Activated T-cell treated with anti-CD3 and anti-CD28 coated beads for 4 hours (primary cell): ENCODE measurements at regions not wholly inside any gene's neighbourhood (a gene's known extent, or its start where the extent isn't known, plus 50 kb on each side); places are given as distances from the start of the nearest gene placed in this dataset.
"Not testable (repeated sequence)": the region's sequence is repeated elsewhere in the genome, so short reads cannot be mapped to it uniquely, and the experiment has no call there.

ENCODE experiments used
- DNase-seq: peaks from one replicate; pipeline ENCODE4 v3.0.0-alpha.2; 2020

DNA sequence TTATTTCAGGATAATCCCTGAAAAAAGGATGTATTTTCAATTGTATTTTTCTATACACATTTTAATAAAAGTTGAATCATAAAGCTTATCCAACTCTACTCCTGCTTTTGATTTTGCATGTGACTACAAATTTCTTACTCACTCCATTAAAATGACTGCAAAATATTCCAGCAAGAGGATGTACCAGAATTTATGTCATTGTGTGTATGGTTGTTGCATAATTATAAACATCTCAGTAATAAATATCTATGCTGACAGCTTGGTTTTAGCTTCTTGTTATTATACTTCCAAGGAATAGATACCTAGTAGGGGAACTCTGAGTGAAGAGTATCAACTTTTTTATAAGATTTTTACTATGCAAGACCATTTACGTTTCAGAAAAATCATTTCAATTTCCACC is 463.2 kb upstream of the RUNX1 start:
- no peak for DNase-seq

DNA sequence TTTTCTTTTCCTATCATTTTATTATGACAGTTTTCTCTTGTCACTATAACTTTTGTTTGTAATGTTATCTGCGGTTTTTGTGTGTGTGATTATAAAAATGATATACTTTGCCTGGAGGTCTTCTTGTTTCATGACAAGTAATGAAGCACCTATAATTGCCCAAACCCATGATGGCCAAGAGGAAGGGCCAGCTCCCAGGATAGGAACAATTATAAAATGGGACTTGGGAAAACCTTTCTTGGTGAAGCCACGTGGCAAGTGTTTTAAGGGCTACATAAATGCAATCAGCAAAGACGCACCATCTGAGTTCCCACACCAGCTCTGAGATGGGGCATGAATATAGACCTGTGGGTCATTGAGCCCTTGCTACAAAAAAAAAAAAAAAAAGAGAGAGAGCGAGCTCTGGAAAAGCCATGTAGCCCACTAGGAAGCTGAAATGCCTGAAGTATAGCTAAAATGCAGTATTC is 462.6 kb upstream of the RUNX1 start:
- DNase-seq, result no peak

DNA sequence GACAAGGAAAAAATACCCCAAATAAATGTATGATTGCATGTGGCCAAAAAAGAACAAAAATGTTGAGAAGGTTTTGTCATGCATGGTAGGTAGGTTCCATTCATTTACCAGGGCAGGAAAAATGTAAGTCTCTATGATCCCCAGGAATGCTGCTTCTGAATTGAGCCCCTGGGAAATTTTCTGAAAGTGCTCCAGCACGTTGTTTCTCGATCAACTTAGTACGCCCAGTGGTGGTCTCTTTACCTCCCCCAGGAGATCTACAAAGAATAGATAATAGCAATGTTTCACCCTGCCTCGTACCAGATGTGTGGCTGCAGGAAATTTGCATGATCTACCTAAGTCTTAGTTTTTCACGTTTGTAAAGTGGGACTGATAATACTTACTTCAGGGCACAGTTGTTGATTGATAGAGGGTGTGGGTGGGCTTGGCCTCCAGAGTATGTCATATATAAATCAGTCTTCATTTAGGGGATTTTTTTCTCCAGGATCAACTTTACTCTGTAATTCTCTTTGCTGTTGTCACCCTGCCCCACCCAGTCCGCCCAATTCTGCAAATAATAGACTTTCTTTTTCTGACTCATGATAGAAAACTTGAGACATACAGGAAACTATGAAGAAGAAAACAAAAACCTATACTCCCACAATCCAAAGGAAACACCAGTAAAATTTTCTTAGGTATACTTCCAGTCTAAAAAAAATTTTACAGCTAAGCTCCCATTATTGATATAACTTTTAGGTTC is 462.0 kb upstream of the RUNX1 start:
- DNase-seq, result no peak

DNA sequence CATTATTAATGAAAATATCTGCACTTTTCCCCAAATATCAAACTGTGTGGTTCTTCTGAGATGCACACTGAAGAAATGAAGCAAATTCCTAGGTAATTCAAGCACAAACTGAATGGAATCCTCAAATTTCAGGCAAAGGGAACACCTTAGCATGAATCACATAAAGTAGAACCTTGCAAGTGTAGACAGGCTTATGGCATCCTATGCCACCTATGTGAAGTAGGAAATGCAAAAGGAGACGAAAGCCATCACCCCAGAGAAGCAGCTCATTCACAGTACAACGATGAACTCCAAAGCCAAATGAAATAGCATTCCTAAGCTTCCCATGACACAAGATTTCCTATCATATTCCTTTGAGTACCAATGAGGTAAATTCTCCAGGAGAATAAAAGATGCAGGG is 461.2 kb upstream of the RUNX1 start:
- DNase-seq, result no peak

DNA sequence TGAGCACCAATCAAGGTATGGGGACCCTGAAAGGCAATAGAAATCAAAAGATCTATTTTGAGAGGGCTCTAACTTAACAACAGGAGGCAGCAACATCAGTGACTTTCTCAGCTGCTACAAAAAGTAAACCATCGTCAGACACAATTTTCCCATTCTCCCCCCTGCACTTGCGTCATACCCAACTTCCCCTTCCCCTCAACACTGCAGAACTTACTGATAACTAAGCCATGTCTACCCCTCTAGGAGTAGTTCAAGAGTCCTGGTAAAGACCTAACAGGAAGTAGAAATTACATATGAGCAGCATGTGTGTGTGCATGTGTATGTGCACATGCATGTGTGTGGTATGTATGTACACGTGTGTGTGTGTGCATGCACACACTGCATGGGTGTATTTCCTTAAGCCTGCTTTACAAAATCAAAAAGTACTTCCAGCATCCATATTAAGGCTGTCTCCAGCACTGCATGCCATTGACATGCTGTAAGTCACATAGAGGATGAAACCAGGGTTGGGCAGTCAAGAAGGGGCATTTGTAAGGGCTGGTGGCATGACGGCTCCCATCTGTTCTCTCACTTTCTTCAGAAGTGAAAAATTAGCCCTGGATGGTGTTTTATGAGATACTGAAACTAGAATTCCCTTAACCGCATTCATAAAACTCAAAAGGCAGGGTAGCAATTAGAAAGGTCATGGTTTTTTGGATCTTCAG is 460.1 kb upstream of the RUNX1 start:
- no peak for DNase-seq

DNA sequence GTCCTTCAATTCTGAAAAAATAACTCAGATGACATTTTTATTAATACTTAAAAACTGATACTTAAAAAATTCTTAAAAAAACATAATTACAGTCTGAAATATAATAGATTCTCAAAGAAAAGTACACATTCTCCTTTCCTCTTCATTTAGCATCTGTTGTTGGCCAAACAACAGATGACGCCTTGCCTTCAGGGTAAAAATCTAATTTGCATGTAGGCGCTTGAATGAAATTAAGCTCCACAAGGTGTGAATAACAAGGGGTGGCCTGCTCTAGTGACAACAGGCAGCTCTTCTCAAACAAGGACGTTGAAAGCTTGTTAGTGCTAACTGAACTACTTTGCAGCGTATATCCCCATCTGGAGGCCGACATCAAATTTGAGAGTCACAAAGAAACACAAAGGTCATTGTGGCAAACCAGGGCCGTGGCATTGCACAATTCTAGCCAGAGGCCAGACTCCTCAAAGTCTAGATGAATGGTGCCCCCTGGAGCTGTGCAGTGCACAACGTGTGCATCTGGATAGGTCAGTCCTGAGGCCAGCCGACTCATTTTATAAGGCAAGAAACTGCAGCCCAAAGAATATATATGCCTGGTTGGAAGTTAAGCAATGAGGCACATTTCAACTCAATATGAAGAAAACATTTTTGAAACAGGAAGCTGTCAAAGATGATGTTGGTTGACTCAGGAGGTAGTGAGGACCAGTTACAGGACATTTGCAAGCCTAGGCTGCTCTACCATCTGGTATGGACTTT is 459.2 kb upstream of the RUNX1 start:
- no peak for DNase-seq

DNA sequence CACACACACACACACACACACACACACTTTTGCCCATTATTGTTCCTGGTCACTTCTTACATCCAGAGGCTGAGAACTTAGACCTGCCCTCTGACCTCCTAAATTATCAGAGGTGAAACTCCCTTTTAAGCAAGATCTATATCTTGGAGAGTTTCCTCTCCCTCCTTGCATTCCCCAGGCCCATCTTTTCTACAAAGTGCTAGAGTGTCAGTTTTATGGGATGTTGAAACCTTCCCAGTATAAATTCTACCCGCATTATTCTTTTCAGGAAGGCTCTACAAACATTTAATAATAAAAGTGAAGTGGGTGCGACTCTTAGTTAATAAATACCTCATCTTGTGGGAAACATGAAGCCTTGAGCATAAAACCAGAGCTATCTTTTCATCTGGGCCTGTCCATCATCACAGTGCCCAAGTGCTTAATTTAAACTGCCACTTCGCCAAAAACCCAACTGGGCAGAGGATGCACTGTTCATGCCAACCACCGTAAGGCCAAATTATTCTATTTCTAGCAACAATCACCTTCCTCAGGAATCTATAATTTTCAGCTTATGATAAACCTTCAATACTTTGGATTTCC is 458.2 kb upstream of the RUNX1 start:
- no peak for DNase-seq

DNA sequence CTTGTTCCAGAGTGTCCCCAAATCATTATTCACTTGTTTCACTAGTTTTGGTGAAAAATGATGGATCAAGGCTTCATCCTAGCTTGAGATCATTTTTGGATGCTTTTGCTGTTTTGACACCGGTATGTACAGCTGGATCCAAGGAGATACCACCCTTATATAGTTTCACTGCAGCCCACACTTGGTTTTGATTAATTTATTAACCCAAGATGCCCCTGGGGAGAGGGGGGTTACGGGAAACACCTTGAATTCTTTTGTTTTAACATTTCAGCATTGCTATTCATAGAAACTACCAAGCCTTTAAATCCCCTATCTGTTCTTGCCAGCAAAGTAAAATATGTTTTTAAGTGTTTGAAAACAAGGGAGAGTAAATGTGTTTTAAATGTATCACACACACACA is 457.7 kb upstream of the RUNX1 start:
- DNase-seq, result no peak

DNA sequence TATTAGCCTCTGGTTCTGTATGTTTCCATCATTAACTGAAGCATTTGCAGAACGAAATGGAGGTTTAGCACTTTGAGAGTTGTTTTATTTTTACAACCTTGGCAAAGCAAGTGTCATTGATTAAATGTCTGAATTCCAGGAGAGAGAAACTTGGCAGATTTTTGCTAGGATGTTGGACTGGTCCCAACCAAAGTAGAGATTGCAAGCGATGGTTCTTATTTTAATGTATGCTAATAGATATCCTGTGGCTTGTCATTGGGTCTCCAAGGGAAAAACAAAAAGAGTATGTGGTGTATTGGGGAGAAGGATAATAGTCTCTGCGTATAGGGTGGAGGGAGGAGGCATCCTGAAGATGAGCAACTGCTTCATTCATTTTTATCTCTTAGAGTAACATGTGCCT is 457.2 kb upstream of the RUNX1 start:
- DNase-seq, result no peak

DNA sequence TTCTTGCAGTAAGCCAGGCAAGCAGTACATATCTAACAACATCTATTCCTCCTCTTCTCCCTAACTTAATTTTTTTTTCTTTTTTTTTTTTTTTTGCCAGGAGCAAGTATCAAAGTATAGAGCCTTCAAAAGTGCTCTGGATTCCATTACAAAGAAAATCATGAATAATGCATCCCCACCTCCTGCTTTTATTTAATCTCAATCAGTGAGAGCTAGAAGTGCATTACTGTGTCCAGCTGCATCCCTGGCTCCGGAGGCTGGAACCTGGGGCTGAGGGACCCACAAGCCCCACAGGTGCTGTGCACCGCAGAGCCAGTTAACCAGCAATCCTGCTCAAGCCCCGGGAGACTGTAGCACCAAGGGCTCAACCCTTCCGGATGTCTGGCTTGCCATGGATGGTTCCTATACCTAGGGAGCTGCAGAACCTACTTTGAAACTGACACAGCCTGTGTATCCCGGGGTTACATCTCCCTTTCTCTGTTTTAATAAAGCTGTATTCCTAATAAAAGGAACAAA is 455.9 kb upstream of the RUNX1 start:
- no peak for DNase-seq

DNA sequence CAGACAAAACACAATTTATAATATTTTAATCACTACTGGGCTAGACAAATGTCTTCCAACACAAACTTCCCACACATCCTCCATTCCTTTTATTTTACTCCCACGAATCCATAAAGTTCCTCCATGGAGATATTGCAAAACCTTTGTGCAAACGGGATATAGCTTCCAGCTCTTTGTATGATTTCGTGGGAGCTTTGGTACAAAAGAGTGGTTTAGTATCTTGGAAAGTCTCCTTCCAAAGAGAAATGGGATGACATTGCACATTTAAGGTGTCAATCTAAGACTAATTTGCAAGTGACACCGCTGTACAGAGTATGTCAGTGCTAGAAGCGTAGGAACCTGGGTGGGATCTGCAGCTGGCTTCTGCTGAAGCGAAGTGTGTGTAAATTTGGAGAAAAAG is 455.2 kb upstream of the RUNX1 start:
- no peak for DNase-seq

DNA sequence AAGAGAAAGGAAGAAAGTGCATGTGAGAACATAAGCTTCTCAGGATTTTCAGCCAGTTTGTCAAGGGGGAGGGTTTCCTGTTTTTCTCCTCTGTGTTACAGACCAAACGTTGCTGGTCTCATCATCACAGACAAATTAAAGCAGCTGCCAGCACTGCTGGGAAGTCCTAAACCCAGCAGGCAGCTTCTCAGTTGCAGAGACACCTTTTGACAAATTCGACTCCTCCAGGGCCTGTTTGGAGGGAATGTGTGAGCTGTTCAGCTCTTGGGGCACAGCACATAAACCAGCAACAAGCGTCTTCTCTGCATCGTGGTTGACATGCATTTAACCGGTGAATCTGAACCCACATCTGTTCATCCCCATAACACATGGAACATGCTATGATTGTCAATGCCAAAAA is 454.6 kb upstream of the RUNX1 start:
- DNase-seq, result no peak

DNA sequence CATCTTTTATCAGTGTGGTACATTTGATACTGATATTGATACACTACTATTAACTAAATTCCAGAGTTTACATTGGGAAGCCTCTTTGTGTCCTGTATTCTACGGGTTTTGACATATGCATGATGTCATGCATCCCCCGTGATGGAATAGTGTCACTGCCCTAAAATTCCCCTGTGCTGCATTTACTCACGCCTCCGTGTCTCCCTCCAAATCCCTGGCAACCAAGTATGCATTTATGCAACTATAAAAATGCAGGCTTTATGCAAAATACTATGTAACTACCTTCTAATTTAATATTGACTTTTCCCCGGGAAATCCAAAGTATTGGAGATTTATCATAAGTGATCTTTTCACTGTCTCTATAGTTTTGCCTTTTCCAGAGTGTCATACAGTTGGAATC is 453.7 kb upstream of the RUNX1 start:
- no peak for DNase-seq

DNA sequence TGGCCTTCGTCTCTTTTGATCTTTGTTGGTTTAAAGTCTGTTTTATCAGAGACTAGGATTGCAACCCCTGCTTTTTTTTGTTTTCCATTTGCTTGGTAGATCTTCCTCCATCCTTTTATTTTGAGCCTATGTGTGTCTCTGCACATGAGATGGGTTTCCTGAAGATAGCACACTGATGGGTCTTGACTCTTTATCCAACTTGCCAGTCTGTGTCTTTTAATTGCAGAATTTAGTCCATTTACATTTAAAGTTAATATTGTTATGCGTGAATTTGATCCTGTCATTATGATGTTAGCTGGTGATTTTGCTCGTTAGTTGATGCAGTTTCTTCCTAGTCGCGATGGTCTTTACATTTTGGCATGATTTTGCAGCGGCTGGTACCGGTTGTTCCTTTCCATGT is 448.4 kb upstream of the RUNX1 start:
- DNase-seq, result not testable (repeated sequence)

DNA sequence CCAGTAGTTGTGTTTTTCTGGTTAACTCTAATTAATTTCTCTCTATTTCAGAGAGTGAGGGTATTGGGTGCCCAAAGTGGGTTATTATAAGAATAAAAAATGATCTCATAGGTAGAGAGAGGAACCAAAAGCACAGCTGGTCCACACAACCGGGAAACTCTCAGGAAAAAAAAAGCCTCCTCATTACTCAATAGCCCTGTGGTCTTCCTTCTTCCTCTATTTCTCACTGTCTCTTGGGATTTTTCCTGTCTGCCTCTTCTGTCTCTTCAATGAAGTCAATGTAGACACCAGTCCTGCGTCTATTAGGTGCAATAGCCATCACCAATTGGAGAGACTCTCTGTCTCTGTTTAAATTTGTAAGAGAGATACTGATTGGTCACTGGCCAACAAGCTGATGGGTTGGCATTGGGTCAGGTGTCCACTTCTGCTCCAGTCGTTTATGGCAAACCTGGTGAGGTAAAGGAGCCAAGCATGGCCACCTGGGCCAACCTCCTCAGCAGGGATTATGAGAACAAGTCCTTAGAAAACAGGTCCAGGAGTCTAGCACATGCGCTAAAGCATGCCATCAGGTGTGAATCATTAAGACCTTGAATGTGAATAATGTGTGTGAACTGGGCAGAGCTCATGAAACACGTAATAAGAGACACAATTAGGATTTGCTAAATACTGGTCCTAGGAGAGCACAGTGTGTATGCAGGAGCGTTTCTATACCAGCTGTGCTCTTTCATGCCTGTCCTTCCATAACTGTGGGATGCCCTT is 443.0 kb upstream of the RUNX1 start:
- no peak for DNase-seq

DNA sequence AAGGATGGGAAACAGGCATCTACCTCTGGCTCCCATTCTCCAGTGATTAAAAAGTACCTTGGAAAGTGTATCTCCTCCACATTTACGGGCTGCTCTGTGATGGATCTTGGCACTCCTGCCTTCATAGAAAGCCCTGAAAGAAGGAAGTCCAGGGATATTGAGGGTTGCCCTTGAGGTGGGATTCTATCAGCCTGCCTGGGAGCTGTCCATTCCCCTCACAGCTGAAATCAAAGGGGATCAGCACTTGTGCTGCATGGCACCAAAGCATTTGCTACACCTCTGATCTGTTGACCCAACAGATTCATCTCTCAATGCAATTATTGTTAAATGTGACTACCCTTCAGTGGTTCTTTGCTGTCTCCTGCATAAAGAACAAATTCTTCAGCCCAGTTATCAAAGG is 442.0 kb upstream of the RUNX1 start:
- DNase-seq, result no peak

DNA sequence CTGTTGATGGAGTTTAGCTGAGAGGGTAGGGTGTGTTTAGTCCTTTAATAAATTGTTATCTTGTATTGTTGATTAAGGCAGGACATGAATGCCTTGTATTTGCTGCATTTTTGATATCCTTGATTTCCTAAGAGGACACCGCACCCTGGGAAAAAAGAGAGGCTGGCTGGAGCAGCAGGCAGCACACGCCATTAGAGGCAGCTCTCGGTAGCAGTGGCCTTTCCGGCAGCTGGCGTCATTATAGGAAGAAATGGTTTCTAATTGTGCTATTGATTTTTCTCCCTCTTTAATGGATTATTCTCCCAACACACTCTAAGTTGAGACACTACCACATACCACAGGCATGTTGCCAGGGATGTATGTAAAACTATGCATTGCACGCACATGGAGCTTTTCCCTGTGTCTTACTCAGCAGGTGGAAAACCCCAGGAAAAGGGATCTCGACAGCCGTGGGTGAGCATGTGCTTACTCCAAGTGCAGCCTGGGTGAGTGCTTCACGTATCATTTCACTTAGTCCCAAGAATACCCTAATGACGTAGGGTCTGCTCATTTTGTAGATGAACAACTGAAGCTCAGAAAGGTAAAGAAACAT is 440.4 kb upstream of the RUNX1 start:
- DNase-seq, result no peak

DNA sequence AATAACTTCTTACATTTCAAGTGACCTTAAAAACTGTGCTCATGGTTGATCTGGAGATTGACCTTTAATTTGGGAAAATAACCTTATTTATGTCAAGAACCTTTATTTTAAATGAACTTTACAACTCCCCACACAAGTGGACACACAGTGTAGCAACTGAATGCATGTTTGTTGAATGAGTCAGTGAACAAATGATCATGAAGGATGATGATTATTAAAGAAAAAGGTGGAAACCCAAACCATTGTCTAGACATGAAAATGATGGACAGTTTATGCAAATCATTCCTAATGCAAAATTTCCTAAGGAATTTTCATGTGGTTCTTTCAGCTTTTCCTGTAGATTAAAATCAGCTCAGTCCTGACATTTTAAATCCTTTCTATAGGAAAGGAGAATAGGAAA is 439.8 kb upstream of the RUNX1 start:
- DNase-seq, result no peak

DNA sequence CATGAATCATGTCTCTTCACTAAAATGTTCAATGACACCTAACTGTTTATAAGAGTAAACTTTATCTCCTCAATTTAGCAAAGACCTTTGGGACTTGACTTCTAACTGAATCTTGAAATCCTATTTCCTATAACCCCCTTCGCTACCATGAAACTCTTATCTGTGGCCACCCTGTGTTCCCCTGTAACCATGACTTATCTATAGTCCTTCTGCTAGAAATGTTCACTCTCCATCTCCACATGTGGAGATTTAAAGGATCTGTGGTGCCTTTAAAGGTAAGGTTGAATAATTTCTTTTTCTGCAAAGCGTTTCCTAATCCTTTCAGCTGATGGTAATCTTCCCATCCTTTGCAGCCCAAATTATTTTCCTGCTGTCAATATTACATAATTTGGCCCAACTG is 436.3 kb upstream of the RUNX1 start:
- DNase-seq, result no peak

DNA sequence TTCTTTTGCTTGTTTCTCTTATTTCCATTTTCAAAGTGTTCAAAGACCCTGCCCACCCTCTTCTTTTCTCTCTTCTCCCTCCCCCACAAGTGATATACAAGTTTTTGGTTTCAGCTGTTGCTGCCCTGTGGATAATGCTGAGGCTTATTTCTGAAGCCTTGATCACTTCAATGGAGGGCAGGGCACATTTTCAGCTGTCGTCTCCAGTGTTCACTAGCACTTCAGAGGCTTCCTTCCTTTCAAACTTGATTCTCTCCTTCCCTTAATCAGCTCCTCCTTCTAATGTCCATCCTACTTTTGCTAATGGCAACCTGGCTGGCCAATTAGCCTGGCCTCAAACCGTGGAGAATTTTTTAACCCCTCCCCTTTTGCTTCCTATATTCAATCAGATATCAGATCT is 435.7 kb upstream of the RUNX1 start:
- DNase-seq, result no peak

DNA sequence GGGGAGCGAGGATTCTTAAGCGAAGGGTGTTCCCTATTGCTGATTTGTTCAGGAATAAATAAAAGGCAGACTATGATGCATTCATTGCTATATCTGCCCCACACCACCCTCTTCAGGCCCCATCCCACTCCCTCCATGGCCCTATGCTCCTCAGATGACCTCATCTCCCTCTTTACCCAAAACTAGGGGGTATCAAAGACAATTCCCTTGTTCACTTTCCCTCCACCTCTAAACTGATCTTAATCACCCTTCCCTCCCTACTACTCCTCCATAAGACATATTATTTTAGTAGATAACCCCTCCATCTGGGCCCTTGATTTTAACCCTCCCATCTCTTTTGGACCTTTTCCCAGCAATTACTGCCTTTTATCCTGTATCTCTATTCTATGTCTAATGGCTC is 434.9 kb upstream of the RUNX1 start:
- DNase-seq, result no peak
